Endodermal cell (in vitro differentiated cells): ENCODE measurements at regions not wholly inside any gene's neighbourhood (a gene's known extent, or its start where the extent isn't known, plus 50 kb on each side); places are given as distances from the start of the nearest gene placed in this dataset.

ENCODE experiments used
- DNase-seq: peaks from one replicate; pipeline ENCODE4 v3.0.0-alpha.2; 2017
- H3K27ac ChIP-seq: 2 replicates; pipeline ENCODE4 v1.5.1; 2013; ENCODE audit warnings: mild to moderate bottlenecking, low read depth, low read length, moderate library complexity
- H3K27me3 ChIP-seq: 2 replicates; pipeline ENCODE4 v1.6.1; 2013; ENCODE audit warnings: mild to moderate bottlenecking, low read length, moderate library complexity; ENCODE audit not compliant: insufficient read depth, control insufficient read depth, poor library complexity, severe bottlenecking
- H3K36me3 ChIP-seq: 2 replicates; pipeline ENCODE4 v1.7.0; 2013; ENCODE audit warnings: mild to moderate bottlenecking, low read length, moderate library complexity; ENCODE audit not compliant: control insufficient read depth, insufficient read depth
- H3K4me1 ChIP-seq: one replicate; pipeline ENCODE4 v1.7.0; 2013; ENCODE audit warnings: low read length; ENCODE audit not compliant: control insufficient read depth, insufficient read depth
- H3K4me3 ChIP-seq: 2 replicates; pipeline ENCODE4 v1.5.1; 2013; ENCODE audit warnings: mild to moderate bottlenecking, low read length, moderate library complexity
- H3K9ac ChIP-seq: 2 replicates; pipeline ENCODE4 v1.6.1; 2013; ENCODE audit warnings: mild to moderate bottlenecking, low read length, moderate library complexity; ENCODE audit not compliant: poor library complexity, severe bottlenecking; ENCODE audit errors: extremely low read depth
- H3K9me3 ChIP-seq: 2 replicates; pipeline ENCODE4 v1.6.1; 2013; ENCODE audit warnings: mild to moderate bottlenecking, low read length, moderate library complexity; ENCODE audit not compliant: control insufficient read depth
- H3K27ac Mint-ChIP-seq: 2 replicates; pipeline ENCODE4 v1.8.0; 2020; ENCODE audit warnings: mixed read lengths
- H3K27me3 Mint-ChIP-seq: 2 replicates; pipeline ENCODE4 v1.8.0; 2021; ENCODE audit warnings: mild to moderate bottlenecking, mixed read lengths; ENCODE audit not compliant: insufficient read depth
- H3K36me3 Mint-ChIP-seq: 2 replicates; pipeline ENCODE4 v1.8.0; 2020; ENCODE audit warnings: low read depth, mixed read lengths
- H3K4me1 Mint-ChIP-seq: 2 replicates; pipeline ENCODE4 v1.8.0; 2020; ENCODE audit warnings: mixed read lengths
- H3K4me3 Mint-ChIP-seq: 2 replicates; pipeline ENCODE4 v1.8.0; 2020; ENCODE audit warnings: mild to moderate bottlenecking, moderate library complexity, mixed read lengths
- H3K9me3 Mint-ChIP-seq: 2 replicates; pipeline ENCODE4 v1.8.0; 2020; ENCODE audit warnings: mild to moderate bottlenecking, mixed read lengths
- CTCF ChIP-seq: fragments of 200-600 bp; sonication (generic); conservative IDR thresholded peaks from 2 replicates; pipeline ENCODE4 v1.5.0; 2021; ENCODE audit warnings: antibody characterized with exemption, mild to moderate bottlenecking
- whole genome bisulfite sequencing, 2 experiments: methylation state at CpG; one replicate each; pipeline versions ENCODE4 v1.1.5 to v1.1.7; 2013; ENCODE audit warnings: missing lambda C conversion rate in 2 of 2, mixed read lengths in 1 of 2; ENCODE audit not compliant: insufficient coverage in 1 of 2, insufficient read length in 1 of 2; 5-methylcytosine and 5-hydroxymethylcytosine counted together

DNA sequence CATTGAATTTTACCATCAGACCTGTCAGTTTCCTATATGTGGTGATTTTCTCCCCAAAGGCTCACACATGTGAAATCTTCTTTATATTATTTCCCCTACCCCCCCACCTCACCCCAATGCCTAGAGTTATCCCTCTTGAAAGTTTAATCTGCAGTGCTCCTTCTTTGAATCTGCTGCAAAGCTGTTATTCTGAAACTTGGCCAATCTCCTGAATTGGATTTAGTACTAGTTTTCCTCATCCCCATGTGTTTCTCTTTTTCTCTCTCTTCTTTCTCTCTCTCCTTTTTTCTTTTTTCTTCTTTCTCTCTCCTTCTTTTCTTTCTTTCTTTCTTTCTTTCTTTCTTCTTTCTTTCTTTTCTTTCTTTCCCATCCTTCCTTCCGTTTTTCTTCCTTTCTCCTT, 886.2 kb downstream of the TYW1 start:
- peaks cover 21% of the 10 kb centered on the region for H3K9me3 ChIP-seq
- H3K4me3 ChIP-seq: no peak overlapping the region
- Mint-ChIP-seq H3K4me1 (no peaks in the 10 kb centered on the region), H3K27me3 (peaks cover 7% of the 10 kb centered on the region), H3K4me3 (no peak overlapping the region), H3K36me3 (peaks cover 5% of the 10 kb centered on the region), H3K9me3 (peaks cover 28% of the 10 kb centered on the region), H3K27ac (no peak overlapping the region)
- no peaks in the 10 kb centered on the region for H3K36me3 ChIP-seq
- 44 to 62% methylated on average over 1 of the region's 1 CpG for WGBS, 2 experiments
- no peak for DNase-seq
- no peaks in the 10 kb centered on the region for H3K4me1 ChIP-seq
- no peaks in the 10 kb centered on the region for H3K27me3 ChIP-seq
- no peak for TF ChIP-seq CTCF
- H3K27ac ChIP-seq: no peak overlapping the region
- no peak overlapping the region for H3K9ac ChIP-seq

DNA sequence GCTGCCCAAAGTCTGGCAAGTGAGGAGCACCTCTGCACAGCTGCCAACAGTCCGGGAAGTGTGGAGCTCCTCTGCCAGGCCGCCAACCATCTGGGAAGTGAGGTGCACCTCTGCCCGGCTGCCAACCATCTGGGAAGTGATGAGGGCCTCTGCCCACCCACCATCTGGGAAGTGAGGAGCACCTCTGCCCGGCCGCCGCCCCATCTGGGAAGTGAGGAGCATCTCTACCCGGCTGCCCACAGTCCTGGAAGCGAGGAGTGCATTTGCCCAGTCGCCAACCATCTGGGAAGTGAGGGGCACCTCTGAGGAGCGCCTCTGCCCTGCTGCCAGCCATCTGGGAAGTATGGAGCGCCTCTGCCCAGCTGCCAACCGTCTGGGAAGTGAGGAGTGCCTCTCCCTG, 893.7 kb downstream of the TYW1 start:
- Mint-ChIP-seq H3K9me3 (peaks cover 68% of the 10 kb centered on the region), H3K36me3 (peaks cover 7% of the 10 kb centered on the region), H3K4me1 (no peaks in the 10 kb centered on the region), H3K27ac (no peak overlapping the region), H3K4me3 (no peak overlapping the region), H3K27me3 (no peaks in the 10 kb centered on the region)
- Histone ChIP-seq H3K4me1 (no peaks in the 10 kb centered on the region), H3K27me3 (no peaks in the 10 kb centered on the region), H3K9me3 (peaks cover 63% of the 10 kb centered on the region), H3K27ac (no peak overlapping the region), H3K36me3 (no peaks in the 10 kb centered on the region), H3K9ac (no peak overlapping the region), H3K4me3 (no peak overlapping the region)
- 91 to 94% methylated on average over 10 to 12 of the region's 12 CpGs for WGBS, 2 experiments
- no peak for TF ChIP-seq CTCF
- no peak for DNase-seq

DNA sequence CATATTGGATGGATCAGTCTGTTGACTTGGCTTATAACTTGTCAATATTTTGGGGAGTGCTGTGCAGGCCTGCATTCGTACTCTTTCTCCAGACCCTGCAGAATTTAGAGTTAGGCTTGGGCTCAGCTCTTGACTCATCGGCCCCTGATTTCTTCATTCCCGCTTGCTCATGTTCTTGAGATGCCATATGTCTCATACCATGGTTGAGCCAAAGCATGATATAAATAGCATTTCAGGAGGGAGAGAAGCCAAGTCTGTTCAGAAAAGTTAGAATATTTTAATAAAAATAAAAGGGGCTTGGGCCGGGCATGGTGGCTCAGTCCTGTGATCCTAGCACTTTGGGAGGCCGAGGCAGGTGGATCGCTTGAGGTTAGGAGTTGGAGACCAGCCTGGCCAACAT, 898.1 kb downstream of the TYW1 start:
- no peak for DNase-seq
- peaks cover 1% of the 10 kb centered on the region for H3K36me3 Mint-ChIP-seq
- no peak overlapping the region for H3K4me3 Mint-ChIP-seq
- Histone ChIP-seq H3K4me1 (no peaks in the 10 kb centered on the region), H3K9ac (no peak overlapping the region), H3K9me3 (peaks cover 23% of the 10 kb centered on the region), H3K27ac (no peak overlapping the region), H3K4me3 (no peak overlapping the region), H3K36me3 (no peaks in the 10 kb centered on the region), H3K27me3 (no peaks in the 10 kb centered on the region)
- H3K27me3 Mint-ChIP-seq: no peaks in the 10 kb centered on the region
- WGBS, 2 experiments: 94 to 100% methylated on average over 1 to 6 of the region's 6 CpGs
- H3K27ac Mint-ChIP-seq: no peak overlapping the region
- H3K4me1 Mint-ChIP-seq: no peaks in the 10 kb centered on the region
- TF ChIP-seq CTCF: no peak
- peaks cover 25% of the 10 kb centered on the region for H3K9me3 Mint-ChIP-seq
